22Rv1 (cell line): ENCODE measurements at regions not wholly inside any gene's neighbourhood (a gene's known extent, or its start where the extent isn't known, plus 50 kb on each side); places are given as distances from the start of the nearest gene placed in this dataset.

Experiments used
- CTCF ChIP-seq: fragments of 450-650 bp; IDR thresholded peaks from 2 replicates; pipeline ENCODE4 v1.5.1; 2017; ENCODE audit warnings: mild to moderate bottlenecking
- ZFX ChIP-seq: fragments of 450-650 bp; IDR thresholded peaks from 2 replicates; pipeline ENCODE4 v1.6.1; 2017; ENCODE audit warnings: antibody characterized with exemption, borderline replicate concordance

DNA sequence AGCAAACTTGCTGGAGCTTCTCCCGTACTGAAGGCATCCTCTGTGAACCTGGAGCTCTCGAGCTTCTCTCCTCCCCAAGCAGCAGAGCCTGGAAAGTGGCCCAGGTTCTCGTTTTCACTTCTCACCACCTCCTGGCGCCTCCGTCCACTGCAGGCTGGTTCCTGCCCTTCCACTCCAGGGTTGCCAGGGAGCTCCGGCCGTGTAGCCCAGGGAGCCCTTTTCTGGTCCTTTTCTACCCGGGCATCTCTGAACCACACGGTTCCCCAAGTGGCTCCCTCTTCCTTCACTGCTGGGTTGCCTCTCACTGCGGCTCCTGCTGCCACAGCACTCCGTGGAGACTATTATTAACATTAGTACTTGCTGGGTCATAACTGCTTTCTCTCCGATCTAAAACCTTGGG lies 208.6 kb upstream of the PPP2R2D start:
- TF ChIP-seq CTCF (no peak), ZFX (no peak)
